Heart right ventricle (tissue), 16 donors: ENCODE measurements at regions not wholly inside any gene's neighbourhood (a gene's known extent, or its start where the extent isn't known, plus 50 kb on each side); places are given as distances from the start of the nearest gene placed in this dataset.

Source experiments
- ATAC-seq, 8 donors: fragments of 200-7000 bp; cut with Tn5 transposase; one replicate each; pipeline ENCODE4 v1.9.1; 2020; ENCODE audit warnings: mild to moderate bottlenecking in 8 of 8, moderate library complexity in 8 of 8, moderate number of reproducible peaks in 1 of 8
- DNase-seq, 2 donors: peaks; one replicate each; pipeline ENCODE4 v3.0.0-alpha.2; 2020
- H3K27ac ChIP-seq, 10 donors: fragments of 200-600 bp; sonication (generic) in 2 of 10; one replicate each; pipeline versions ENCODE4 v1.5.0 to v1.8.0; 2020 to 2022; ENCODE audit warnings: mild to moderate bottlenecking in 3 of 10
- H3K27me3 ChIP-seq, 7 donors: fragments of 200-600 bp; one replicate each; pipeline ENCODE4 v1.8.0; 2021 to 2022; ENCODE audit warnings: mild to moderate bottlenecking in 2 of 7
- H3K36me3 ChIP-seq, 9 donors: fragments of 200-600 bp; sonication (generic) in 1 of 9; one replicate each; pipeline versions ENCODE4 v1.5.0 to v1.8.0; 2020 to 2022; ENCODE audit warnings: mild to moderate bottlenecking in 2 of 9
- H3K4me1 ChIP-seq, 9 donors: fragments of 200-600 bp; sonication (generic) in 1 of 9; one replicate each; pipeline versions ENCODE4 v1.5.0 to v1.8.0; 2020 to 2022; ENCODE audit warnings: mild to moderate bottlenecking in 4 of 9
- H3K4me3 ChIP-seq, 10 donors: fragments of 200-600 bp; sonication (generic) in 2 of 10; one replicate each; pipeline versions ENCODE4 v1.5.0 to v1.8.0; 2020 to 2022; ENCODE audit warnings: mild to moderate bottlenecking in 7 of 10, moderate library complexity in 2 of 10
- H3K9me3 ChIP-seq, 11 donors: fragments of 200-600 bp in 10 of 11; sonication (generic) in 2 of 11; one replicate each; pipeline versions ENCODE4 v1.5.0 to v1.8.0; 2013 to 2022; ENCODE audit warnings: mild to moderate bottlenecking in 2 of 11, control low read depth in 1 of 11, moderate library complexity in 1 of 11
- WGBS, 2 donors: extraction: QIAGEN DNeasy Blood & Tissue Kit; methylation state at CpG; one replicate each; pipeline ENCODE4 v1.1.7; 2013; ENCODE audit warnings: inconsistent platforms in 1 of 2; 5-methylcytosine and 5-hydroxymethylcytosine counted together
- intact Hi-C, 10 donors: fragments of 100-400 bp; cut with DNase I; formaldehyde crosslinking; loops; one replicate each; pipeline versions ENCODE4 v1.11.1 to v1.14.2; 2022
- TF ChIP-seq, protein P1 (sequence below), 9 donors: fragments of 200-600 bp; sonication (generic) in 2 of 9; IDR thresholded peaks; one replicate each; pipeline versions ENCODE4 v1.5.0 to v1.8.0; 2021 to 2022; ENCODE audit warnings: antibody characterized with exemption in 9 of 9, mild to moderate bottlenecking in 5 of 9, moderate library complexity in 1 of 9
- donor health status: Arrhythmogenic right ventricular cardiomyopathy.
- donor health status: ischemic (EF 13 %, LVEDD 7.1; RV severe dilation, severe dysfunction).
- donor health status: healthy with polysubstance abuse.
- donor health status: DM: no; HTN: yes; CAD: no.
- donor health status: DM: no; HTN: no; CAD: no.
- donor health status: ischemic (EF 25% LVEDD 6.9; RV normal size, moderate dysfunction).
- donor health status: ischemic (EF 25% LVEDD 5.7; RV mildly dilated, moderate dysfunction).
- donor health status: healthy.
- donor health status: DM: yes; HTN: yes; CAD: no.
- donor health status: Ischemic cardiomyopathy.
- donor health status: ischemic (EF 35%, LVEDD 5.7; RV mildly dilated, moderate dysfunction).
- donor health status: nonischemic (EF 11% LVEDD 7.7; RV severe dilation, severe dysfunction).
- donor health status: DM: yes; HTN: yes; CAD: no.
- donor health status: PGD.
- donor health status: ischemic (EF 29% LVEDD 5.4; RV normal size, mild dysfunction).
- donor health status: nonischemic (EF 23%, LVEDD 6.1; RV moderate dilation, normal function).

DNA sequence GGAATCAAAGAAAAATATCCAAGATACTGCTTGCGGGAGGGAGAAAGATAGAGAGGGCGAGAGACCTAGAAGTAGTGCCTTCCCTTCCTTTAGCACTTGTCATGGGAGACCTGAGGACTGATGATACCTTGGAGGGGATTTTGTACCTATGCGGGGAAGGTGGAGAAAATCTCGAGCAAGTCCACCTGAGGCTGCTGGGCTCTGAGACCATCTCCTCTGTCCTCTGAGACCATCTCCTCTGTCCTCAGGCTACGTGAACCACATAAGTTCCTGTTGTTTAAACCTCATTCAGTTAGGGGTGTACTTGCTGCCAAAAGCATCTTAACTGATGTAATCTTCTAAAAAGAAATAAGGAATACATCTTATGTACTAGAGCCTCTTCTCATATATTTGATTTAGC lies 164.9 kb downstream of the NR2F2 start:
- DNase-seq (no peak), ATAC-seq (no peak)
- Histone ChIP-seq H3K4me1 (no peaks in the 10 kb centered on the region), H3K4me3 (no peak overlapping the region), H3K9me3 (no peaks in the 10 kb centered on the region), H3K27ac (no peak overlapping the region), H3K36me3 (no peaks in the 10 kb centered on the region), H3K27me3 (peaks cover 0 to 13% (median 0%) of the 10 kb centered on the region in 7 donors)
- intact Hi-C loops: no loop called here
- WGBS, 2 donors: 84 to 86% methylated on average over 5 of the region's 5 CpGs
- TF ChIP-seq, protein P1, sequence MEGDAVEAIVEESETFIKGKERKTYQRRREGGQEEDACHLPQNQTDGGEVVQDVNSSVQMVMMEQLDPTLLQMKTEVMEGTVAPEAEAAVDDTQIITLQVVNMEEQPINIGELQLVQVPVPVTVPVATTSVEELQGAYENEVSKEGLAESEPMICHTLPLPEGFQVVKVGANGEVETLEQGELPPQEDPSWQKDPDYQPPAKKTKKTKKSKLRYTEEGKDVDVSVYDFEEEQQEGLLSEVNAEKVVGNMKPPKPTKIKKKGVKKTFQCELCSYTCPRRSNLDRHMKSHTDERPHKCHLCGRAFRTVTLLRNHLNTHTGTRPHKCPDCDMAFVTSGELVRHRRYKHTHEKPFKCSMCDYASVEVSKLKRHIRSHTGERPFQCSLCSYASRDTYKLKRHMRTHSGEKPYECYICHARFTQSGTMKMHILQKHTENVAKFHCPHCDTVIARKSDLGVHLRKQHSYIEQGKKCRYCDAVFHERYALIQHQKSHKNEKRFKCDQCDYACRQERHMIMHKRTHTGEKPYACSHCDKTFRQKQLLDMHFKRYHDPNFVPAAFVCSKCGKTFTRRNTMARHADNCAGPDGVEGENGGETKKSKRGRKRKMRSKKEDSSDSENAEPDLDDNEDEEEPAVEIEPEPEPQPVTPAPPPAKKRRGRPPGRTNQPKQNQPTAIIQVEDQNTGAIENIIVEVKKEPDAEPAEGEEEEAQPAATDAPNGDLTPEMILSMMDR (IDR thresholded peaks at IDR 0.05): no peak

- 78 to 95% methylated on average over 7 of the region's 7 CpGs for WGBS, 2 donors
- H3K4me3 ChIP-seq: no peak overlapping the region
- H3K27me3 ChIP-seq: peaks cover 0 to 5% (median 0%) of the 10 kb centered on the region in 7 donors
- no peaks in the 10 kb centered on the region for H3K4me1 ChIP-seq
- H3K9me3 ChIP-seq: no peaks in the 10 kb centered on the region
- DNase-seq (no peak), ATAC-seq (no peak)
- H3K36me3 ChIP-seq: no peaks in the 10 kb centered on the region
- intact Hi-C loops: no loop called here
- H3K27ac ChIP-seq: no peak overlapping the region
- TF ChIP-seq, protein P1 (IDR thresholded peaks at IDR 0.05): no peak
Measured at GRCh38 chr15:96497951-96498350, 167.5 kb downstream of the NR2F2 start.

GRCh38 chr15:96500508-96500907 lies 170.0 kb downstream of the NR2F2 start:
- Histone ChIP-seq H3K27me3 (peaks cover 0 to 5% (median 0%) of the 10 kb centered on the region in 7 donors), H3K9me3 (no peaks in the 10 kb centered on the region), H3K27ac (no peak overlapping the region), H3K4me3 (no peak overlapping the region), H3K36me3 (no peaks in the 10 kb centered on the region), H3K4me1 (no peaks in the 10 kb centered on the region)
- WGBS, 2 donors: 67 to 72% methylated on average over 5 of the region's 5 CpGs
- ATAC-seq: no peak
- TF ChIP-seq, protein P1 (IDR thresholded peaks at IDR 0.05): no peak
- no peak for DNase-seq
- intact Hi-C loops: no loop called here

- no peaks in the 10 kb centered on the region for H3K9me3 ChIP-seq
- WGBS, 2 donors: 75 to 88% methylated on average over 1 of the region's 1 CpG
- intact Hi-C loops: no loop called here
- TF ChIP-seq, protein P1 (IDR thresholded peaks at IDR 0.05): no peak
- ATAC-seq: no peak
- no peaks in the 10 kb centered on the region for H3K4me1 ChIP-seq
- no peak for DNase-seq
- no peak overlapping the region for H3K27ac ChIP-seq
- H3K4me3 ChIP-seq: no peak overlapping the region
- peaks cover 0 to 5% (median 0%) of the 10 kb centered on the region in 7 donors for H3K27me3 ChIP-seq
- no peaks in the 10 kb centered on the region for H3K36me3 ChIP-seq
Measured at GRCh38 chr15:96501362-96501761, 170.9 kb downstream of the NR2F2 start.
